Activated naive CD4-positive, alpha-beta T cell treated with anti-CD3 and anti-CD28 coated beads, Interleukin-2, amount 10 ng/mL, durations not matched to agents 7 days and 5 days (primary cell): ENCODE measurements at regions not wholly inside any gene's neighbourhood (a gene's known extent, or its start where the extent isn't known, plus 50 kb on each side); places are given as distances from the start of the nearest gene placed in this dataset.
A peak's percentile ranks its signal among the peaks of the same experiment; 100 is the strongest.

Experiments used
- CTCF ChIA-PET: fragments of 350-600 bp; sonication (Branson Sonifier 250); formaldehyde crosslinking; loops from one replicate; lab custom pipeline; 2021; ENCODE audit warnings: antibody characterized with exemption; lab: Charles Lee
- DNase-seq: peaks from one replicate; pipeline ENCODE4 v3.0.0-alpha.2; 2020
- H3K27ac Mint-ChIP-seq: one replicate; pipeline ENCODE4 v1.8.0; 2021; ENCODE audit warnings: mild to moderate bottlenecking, moderate library complexity, mixed read lengths
- H3K27me3 Mint-ChIP-seq: one replicate; pipeline ENCODE4 v1.8.0; 2021; ENCODE audit warnings: mild to moderate bottlenecking, mixed read lengths
- H3K36me3 Mint-ChIP-seq: one replicate; pipeline ENCODE4 v1.8.0; 2021; ENCODE audit warnings: mixed read lengths
- H3K4me1 Mint-ChIP-seq: one replicate; pipeline ENCODE4 v1.8.0; 2021; ENCODE audit warnings: mixed read lengths
- H3K4me3 Mint-ChIP-seq: one replicate; pipeline ENCODE4 v1.8.0; 2021; ENCODE audit warnings: mild to moderate bottlenecking, moderate library complexity, mixed read lengths
- H3K9me3 Mint-ChIP-seq: one replicate; pipeline ENCODE4 v1.8.0; 2021; ENCODE audit warnings: mixed read lengths

DNA sequence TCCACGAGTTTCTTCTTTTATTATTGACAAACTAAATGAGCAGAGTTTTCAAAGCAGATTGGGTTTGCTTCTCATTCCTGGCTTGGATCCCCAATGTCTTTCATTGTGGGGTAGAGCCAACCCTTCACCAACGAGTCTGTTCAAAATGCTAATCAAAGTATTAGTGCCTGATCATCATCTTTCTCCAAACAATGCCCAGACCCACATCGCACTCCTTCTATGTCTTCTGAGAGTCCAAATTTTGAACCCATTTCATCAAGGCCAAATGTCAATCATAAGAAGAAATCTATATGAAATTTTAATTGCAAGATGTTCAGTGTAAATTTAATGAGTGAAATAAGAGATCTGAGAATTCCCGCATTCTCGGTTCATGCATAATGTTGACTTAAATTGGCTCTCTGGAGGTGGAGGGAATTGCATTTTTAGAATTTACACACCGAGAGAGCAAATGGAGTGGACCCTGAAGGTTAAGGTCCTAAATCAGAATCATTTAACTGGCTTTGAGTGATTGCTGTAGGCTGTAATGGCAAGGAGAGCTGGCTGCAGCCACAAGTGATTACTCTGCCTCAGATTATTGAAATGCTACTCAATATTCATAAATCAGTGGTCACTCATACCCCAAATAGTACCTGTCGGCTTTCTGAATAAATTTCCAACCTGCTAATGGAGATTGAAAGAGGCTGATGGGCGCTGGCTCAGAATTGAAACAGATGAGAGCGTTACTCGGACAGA, 602.9 kb downstream of the TYW1 start:
- H3K4me3 Mint-ChIP-seq = no peak overlapping the region
- CTCF ChIA-PET = no interaction called here
- no peaks in the 10 kb centered on the region for H3K4me1 Mint-ChIP-seq
- no peaks in the 10 kb centered on the region for H3K27me3 Mint-ChIP-seq
- no peak overlapping the region for H3K27ac Mint-ChIP-seq
- no peak for DNase-seq
- H3K9me3 Mint-ChIP-seq = peaks cover 34% of the 10 kb centered on the region
- no peaks in the 10 kb centered on the region for H3K36me3 Mint-ChIP-seq

DNA sequence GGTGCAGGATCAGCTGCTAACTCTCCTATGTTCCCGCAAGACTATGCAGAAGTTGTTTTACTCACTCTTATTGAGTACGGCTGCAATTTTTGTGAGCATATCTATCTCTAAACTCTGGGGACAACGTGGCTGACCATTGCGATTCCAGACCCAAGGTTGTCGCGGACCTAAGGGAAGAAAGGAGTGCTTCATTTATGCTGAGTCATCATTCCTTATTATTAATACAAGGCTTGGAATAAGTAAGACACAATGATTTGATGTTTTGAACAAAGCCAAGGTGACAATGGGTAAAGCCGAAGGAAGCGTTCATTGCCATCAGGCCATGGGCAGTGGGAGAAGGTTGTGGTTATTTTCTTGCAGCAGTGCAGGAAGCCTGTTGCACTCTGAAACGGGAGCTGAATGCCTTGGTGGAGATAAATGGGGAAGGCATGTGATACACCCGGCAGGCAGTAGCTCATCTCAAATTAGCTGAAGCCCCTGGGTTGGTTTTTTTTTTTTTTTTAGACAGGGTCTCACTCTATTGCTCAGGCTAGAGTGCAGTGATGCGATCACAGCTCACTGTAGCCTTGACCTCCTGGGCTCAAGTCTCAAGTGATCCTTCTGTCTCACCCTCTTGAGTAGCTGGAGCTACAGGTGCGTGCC, 605.7 kb downstream of the TYW1 start:
- peaks cover 39% of the 10 kb centered on the region for H3K9me3 Mint-ChIP-seq
- no peaks in the 10 kb centered on the region for H3K27me3 Mint-ChIP-seq
- H3K27ac Mint-ChIP-seq = no peak overlapping the region
- H3K4me3 Mint-ChIP-seq = no peak overlapping the region
- no peaks in the 10 kb centered on the region for H3K36me3 Mint-ChIP-seq
- CTCF ChIA-PET = no interaction called here
- H3K4me1 Mint-ChIP-seq = no peaks in the 10 kb centered on the region
- DNase-seq = no peak

DNA sequence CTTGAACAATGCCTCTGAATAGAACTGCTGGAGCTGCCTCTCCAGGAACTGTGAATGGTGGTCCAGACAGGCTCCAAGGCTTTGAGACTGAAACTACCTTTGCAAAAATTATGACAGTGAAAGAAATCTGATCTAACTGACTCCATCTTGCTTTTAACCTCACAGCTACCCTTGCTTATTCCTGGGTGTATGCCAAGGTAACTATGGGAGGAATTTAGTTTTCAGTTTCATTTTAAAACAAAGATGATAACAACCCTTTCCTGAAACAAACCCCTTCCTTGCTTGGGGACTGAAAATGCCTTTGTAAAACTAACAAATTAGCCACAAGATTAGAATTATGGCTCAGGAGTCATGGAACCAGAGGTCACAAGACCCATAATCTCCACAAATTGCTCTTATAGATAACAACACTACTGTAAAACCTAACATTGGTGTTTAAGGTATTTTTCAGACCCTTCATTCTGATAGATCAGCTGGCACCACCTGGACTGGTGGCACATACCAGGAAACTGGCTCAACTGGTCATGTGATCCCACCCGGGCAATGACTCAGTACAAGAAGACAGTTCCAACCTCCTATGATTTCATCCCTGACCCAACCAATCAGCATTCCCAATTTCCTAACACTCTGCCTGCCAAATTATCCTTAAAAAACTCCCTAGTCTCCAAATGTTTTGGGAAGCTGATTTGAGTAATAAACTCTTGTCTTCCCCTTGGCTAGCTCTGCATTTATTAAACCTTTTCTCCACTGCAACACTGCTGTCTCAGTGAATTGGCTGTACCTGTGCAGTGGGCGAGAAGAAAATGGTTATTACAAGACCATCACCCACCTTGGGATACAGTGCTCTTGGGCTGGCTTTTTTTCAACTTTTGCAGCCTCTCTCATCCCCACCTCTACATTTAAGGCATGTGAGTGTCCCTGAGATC, 608.1 kb downstream of the TYW1 start:
- Mint-ChIP-seq H3K4me3 (no peak overlapping the region), H3K27ac (no peak overlapping the region), H3K36me3 (no peaks in the 10 kb centered on the region), H3K27me3 (no peaks in the 10 kb centered on the region), H3K4me1 (no peaks in the 10 kb centered on the region), H3K9me3 (peaks cover 37% of the 10 kb centered on the region)
- CTCF ChIA-PET = no interaction called here
- no peak for DNase-seq

DNA sequence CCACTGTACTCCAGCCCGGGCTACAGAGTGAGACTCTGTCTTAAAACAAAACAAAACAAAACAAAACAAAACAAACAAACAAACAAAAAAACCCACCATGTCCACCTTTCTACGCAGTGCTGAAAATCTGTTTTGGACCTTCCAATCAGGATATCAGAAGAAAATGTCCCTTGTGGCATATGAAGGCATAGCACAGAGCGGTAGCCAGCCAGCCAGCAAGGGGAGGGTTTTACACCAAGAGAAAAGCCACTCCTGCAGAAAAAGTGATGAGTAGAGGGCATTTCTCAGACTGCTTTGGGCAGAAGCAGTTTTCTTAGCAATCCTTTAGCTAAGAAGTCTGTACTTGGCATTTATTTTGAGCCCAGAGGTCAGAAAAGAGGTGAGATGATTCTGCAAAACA, 612.2 kb downstream of the TYW1 start:
- peaks cover 28% of the 10 kb centered on the region for H3K9me3 Mint-ChIP-seq
- H3K4me3 Mint-ChIP-seq = no peak overlapping the region
- H3K36me3 Mint-ChIP-seq = no peaks in the 10 kb centered on the region
- CTCF ChIA-PET = no interaction called here
- DNase-seq = no peak
- H3K27me3 Mint-ChIP-seq = no peaks in the 10 kb centered on the region
- no peak overlapping the region for H3K27ac Mint-ChIP-seq
- H3K4me1 Mint-ChIP-seq = no peaks in the 10 kb centered on the region

DNA sequence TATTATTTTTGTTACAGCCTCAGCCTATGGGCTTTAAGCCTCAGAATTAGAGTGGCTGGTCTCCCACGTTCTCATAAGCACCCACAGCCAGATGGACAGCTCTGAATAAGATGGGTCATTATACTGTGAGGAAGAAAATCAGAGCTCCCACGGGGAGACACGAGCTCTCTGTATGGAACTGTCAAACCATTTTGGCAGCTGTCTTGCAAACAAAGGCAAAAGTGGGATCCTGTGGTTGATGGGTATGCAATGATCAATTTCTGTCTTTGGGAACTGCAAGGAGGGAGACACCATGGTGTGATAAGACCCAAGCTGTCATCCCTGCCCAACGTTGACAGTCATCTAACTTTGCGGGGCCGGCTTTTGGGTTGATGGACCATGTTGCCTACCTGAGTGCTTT, 614.3 kb downstream of the TYW1 start:
- peaks cover 23% of the 10 kb centered on the region for H3K9me3 Mint-ChIP-seq
- H3K4me1 Mint-ChIP-seq = no peaks in the 10 kb centered on the region
- CTCF ChIA-PET = interaction anchor here (1.1 kb wide), 1 partner anchor 15 kb away, joined by 3 read pairs; no protein-coding TSS in a partner anchor
- no peak overlapping the region for H3K4me3 Mint-ChIP-seq
- DNase-seq = no peak
- H3K27ac Mint-ChIP-seq = no peak overlapping the region
- no peaks in the 10 kb centered on the region for H3K36me3 Mint-ChIP-seq
- H3K27me3 Mint-ChIP-seq = no peaks in the 10 kb centered on the region

DNA sequence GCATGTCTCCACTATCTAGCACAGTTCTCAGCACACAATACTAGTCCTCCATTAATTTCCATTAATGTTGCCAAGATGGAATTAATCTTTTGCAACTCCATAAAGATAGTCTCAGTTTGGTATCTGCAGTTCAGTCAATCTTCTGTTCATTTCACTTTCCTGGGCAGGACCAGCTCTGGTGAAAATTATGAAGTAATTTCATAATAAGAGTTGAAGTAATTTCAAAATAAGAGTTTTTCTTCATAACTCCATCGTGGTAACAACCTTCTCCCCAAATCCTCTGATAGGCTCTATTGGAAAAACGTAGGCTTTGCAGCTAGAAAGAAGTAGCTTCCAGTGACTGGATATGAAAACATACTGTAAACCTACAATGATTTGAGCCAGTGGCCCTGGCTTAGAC, 618.2 kb downstream of the TYW1 start:
- CTCF ChIA-PET = no interaction called here
- Mint-ChIP-seq H3K4me3 (no peak overlapping the region), H3K27ac (no peak overlapping the region), H3K36me3 (no peaks in the 10 kb centered on the region), H3K9me3 (peaks cover 20% of the 10 kb centered on the region), H3K27me3 (no peaks in the 10 kb centered on the region), H3K4me1 (no peaks in the 10 kb centered on the region)
- DNase-seq = no peak

DNA sequence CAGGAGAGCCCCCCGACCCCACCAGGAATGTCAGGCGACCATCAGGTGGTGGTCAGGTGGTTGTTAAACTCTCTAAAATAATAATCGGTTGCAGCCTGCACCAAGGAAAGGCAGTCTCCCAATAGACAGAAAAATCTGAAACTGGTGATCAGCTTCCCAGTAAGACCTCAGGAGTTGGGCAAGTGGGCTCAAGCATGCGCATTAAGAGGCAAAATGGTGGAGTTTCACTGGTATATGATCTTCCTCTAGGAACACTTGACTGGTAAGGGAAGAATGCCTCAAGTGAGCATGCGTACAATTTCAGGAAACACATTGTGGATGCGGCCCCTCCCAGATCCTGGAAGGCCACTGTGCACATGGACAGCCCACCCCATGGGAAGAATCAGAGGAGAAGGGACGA, 619.9 kb downstream of the TYW1 start:
- Mint-ChIP-seq H3K4me1 (no peaks in the 10 kb centered on the region), H3K27me3 (no peaks in the 10 kb centered on the region), H3K9me3 (peaks cover 15% of the 10 kb centered on the region), H3K4me3 (no peak overlapping the region), H3K36me3 (no peaks in the 10 kb centered on the region), H3K27ac (no peak overlapping the region)
- no peak for DNase-seq
- CTCF ChIA-PET = no interaction called here

DNA sequence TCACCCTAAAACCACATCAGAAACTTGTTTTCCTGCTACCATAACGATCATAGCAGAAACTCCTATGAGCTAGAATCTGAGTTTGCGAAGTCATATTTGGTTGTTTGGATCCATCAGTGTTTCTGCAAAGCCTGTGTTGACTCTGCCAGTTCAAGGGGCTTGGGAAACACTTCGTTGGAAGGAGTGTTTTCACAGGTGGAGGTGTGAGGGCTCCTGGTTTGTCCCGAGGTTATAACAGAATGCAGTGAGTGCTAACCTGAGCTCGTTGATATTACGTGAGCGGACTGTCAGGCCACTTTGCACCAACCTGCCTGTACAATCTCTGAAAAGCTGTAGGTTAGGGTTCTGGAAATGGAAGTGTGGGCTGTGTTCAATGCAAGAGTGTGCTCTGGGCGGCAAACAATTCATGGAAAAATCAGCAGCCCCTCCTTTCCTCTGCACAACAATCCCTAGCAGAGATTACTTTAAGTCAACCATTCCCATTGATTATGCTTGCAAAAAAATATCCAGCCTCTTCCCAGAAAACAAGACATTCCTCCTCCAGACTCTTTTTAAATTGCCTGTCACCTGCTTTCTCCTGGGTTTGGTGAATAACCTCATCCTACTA, 622.0 kb downstream of the TYW1 start:
- CTCF ChIA-PET = no interaction called here
- Mint-ChIP-seq H3K27ac (no peak overlapping the region), H3K9me3 (peaks cover 8% of the 10 kb centered on the region), H3K4me3 (no peak overlapping the region), H3K27me3 (no peaks in the 10 kb centered on the region), H3K4me1 (no peaks in the 10 kb centered on the region), H3K36me3 (no peaks in the 10 kb centered on the region)
- no peak for DNase-seq

DNA sequence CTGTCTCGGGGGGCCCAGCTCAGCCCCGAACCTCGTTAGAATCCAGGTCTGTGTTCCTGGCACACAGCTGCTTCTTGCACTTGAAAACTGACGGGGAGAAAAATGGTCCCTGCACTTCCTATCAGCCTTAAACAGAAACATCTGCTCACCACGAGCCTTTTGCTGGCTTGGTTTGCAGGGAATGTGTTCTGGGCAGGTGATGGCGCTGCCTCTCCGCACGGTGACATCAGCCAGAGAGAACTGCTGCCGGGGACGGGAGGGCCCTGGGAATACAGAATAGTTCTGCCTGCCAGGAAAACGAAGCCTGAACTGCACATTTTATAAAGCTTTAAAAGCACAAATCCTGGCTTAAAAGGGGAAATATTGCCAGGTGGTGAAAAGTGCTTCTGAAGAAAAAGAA, 622.5 kb downstream of the TYW1 start:
- no peak for DNase-seq
- Mint-ChIP-seq H3K27me3 (no peaks in the 10 kb centered on the region), H3K36me3 (no peaks in the 10 kb centered on the region), H3K27ac (no peak overlapping the region), H3K4me3 (no peak overlapping the region), H3K4me1 (no peaks in the 10 kb centered on the region), H3K9me3 (peaks cover 3% of the 10 kb centered on the region)
- CTCF ChIA-PET = no interaction called here

DNA sequence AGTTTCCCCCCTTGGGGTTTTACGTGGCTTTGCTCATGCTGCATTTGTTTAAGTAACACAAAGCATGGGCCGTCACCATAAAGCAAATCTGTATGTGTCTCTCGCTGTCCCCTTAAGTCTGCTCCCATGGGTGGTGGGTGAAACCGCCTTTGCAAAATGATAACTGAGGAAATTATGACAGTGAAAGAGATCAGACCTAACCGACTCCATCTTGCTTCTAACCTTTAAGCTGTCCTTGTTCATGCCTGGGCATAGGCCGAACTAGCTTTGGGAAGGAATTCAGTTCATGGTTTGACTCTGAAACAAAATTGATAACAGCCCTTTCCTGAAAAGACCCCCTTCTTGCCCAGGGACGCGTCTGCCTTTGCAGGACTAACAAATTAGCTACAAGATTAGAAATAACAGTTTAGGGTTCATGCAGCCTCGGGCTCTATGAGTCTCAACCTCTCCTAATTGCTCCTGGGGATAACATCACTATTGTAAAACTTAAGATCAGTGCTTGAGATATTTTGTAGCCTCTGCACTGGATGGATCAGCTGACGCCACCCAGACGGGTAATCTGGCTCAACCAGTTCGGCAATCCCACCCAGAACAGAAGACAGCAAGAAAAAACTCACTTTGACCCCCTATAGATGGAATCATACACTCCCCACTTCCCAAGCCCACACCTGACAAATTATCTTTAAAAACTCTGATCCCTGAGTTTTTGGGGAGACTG, 623.7 kb downstream of the TYW1 start:
- no peaks in the 10 kb centered on the region for H3K4me1 Mint-ChIP-seq
- CTCF ChIA-PET = no interaction called here
- H3K36me3 Mint-ChIP-seq = no peaks in the 10 kb centered on the region

DNA sequence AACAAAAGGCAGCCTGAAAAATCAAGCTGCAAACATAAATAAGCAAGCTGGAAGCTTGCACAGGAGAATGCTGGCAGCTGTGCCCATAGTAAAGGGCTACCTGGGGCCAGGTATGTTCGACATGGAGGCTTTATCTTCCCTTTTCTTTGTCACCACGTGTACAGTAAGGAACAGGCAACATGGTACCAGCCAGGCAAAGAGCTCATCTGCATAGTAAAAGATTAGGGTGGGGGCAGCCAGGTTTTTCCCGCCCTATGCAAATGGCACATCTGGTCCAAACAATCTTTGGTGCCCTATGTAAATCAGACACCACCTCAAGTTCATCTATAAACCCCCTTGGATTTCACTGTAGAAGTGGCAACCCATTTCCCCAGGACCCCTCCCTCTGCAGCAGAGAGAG, 625.1 kb downstream of the TYW1 start:
- no peaks in the 10 kb centered on the region for H3K4me1 Mint-ChIP-seq
- no peak overlapping the region for H3K27ac Mint-ChIP-seq
- DNase-seq = no peak
- CTCF ChIA-PET = no interaction called here
- H3K4me3 Mint-ChIP-seq = no peak overlapping the region
- H3K36me3 Mint-ChIP-seq = no peaks in the 10 kb centered on the region
- no peaks in the 10 kb centered on the region for H3K9me3 Mint-ChIP-seq
- H3K27me3 Mint-ChIP-seq = no peaks in the 10 kb centered on the region

More for the DNA sequence above, 623.7 kb downstream of the TYW1 start:
- Mint-ChIP-seq H3K9me3 (peaks cover 2% of the 10 kb centered on the region), H3K4me3 (no peak overlapping the region), H3K27me3 (no peaks in the 10 kb centered on the region), H3K27ac (no peak overlapping the region)
- DNase-seq = no peak

DNA sequence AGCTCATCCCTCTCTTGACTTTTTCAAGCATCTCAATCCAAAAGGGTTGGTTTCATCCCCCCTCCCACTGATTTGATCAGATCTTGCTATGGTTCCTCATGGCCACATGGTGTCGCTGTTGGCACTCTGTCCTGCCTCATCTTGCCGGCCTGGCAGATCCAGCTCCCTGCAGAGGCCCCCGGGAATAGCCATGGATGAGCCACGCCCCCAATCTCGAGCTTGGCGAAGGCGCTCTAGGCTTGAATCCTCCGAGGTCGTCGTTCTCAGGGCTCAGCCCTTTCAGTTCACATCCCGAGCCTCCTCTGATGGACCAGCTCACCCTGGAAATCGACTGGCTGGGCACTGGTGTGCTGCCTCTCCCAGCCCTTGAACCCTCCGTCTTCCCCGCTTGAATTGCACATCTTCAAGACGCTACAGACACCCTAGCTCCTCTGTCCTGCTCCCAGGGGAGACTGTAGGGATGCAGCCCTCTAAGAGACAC, 628.7 kb downstream of the TYW1 start:
- no peak overlapping the region for H3K4me3 Mint-ChIP-seq

DNA sequence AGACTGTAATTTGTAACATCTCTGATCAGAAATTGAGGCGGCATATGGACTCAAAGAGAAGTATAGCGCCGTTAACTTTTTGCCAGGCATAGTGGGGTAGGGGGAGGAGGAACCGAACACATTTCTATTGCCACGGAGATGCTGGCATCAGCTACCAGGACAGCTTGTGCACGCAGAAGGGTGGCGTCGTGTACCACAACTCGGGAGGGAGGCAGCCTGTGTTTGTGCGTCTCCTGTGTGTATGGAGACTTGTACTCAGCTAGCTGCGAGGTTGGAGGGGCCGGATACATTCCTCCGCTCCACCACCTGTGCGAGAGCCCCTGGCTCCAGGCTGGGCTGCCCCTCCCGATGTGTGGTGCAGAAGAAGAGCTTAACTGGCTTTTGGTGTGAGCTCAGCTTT, 634.8 kb downstream of the TYW1 start:
- no peak for DNase-seq
- H3K27me3 Mint-ChIP-seq = no peaks in the 10 kb centered on the region
- H3K4me1 Mint-ChIP-seq = no peaks in the 10 kb centered on the region
- H3K9me3 Mint-ChIP-seq = peaks cover 6% of the 10 kb centered on the region
- no peaks in the 10 kb centered on the region for H3K36me3 Mint-ChIP-seq
- H3K4me3 Mint-ChIP-seq = no peak overlapping the region
- CTCF ChIA-PET = no interaction called here
- no peak overlapping the region for H3K27ac Mint-ChIP-seq

More for the DNA sequence above, 628.7 kb downstream of the TYW1 start:
- H3K9me3 Mint-ChIP-seq = no peaks in the 10 kb centered on the region
- H3K27me3 Mint-ChIP-seq = no peaks in the 10 kb centered on the region
- no peaks in the 10 kb centered on the region for H3K4me1 Mint-ChIP-seq
- CTCF ChIA-PET = interaction anchor here (0.6 to 1.6 kb wide), 8 partner anchors 10 to 605 kb away, joined by 3 to 4 read pairs (median 3); no protein-coding TSS in a partner anchor
- peak; percentile 37 for DNase-seq
- H3K27ac Mint-ChIP-seq = no peak overlapping the region
- H3K36me3 Mint-ChIP-seq = no peaks in the 10 kb centered on the region
